ENCODE measurements at regions not wholly inside any gene's neighbourhood (a gene's known extent, or its start where the extent isn't known, plus 50 kb on each side); places are given as distances from the start of the nearest gene placed in this dataset.

DNA sequence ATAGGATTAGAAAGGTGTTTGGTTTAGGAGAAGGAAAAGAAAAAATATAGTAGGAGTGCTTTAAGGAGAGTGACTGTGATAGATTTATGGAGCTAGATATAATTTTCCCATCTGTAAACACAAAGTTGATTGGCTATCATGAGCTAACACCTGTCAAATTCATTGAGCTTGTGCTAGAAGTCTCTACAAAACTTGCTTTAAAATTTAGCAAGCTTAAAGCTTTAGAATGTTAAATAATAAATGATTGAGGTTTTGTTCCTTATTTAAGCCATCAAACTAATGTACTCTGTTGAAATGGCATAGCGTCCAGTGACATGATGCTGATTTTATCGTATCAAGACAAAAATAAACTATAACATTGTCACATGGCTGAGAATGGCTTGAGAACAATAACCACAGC, 1497.4 kb upstream of the DDX18 start:
- TF ChIP-seq CTCF (IDR thresholded peaks at IDR 0.05) (no peak), POLR2A (IDR thresholded peaks at IDR 0.05) (no peak)
